Sigmoid colon (tissue), 6 donors: ENCODE measurements at regions not wholly inside any gene's neighbourhood (a gene's known extent, or its start where the extent isn't known, plus 50 kb on each side); places are given as distances from the start of the nearest gene placed in this dataset.

Experiments used
- DNase-seq: peaks from one replicate; pipeline ENCODE4 v3.0.0-alpha.2; 2019
- H3K27ac ChIP-seq, 4 donors: fragments of 200-600 bp; sonication (generic); one replicate each; pipeline ENCODE4 v1.5.1; 2016 to 2019; ENCODE audit warnings: mild to moderate bottlenecking in 1 of 4
- H3K27me3 ChIP-seq, 3 donors: fragments of 200-600 bp; sonication (generic); one replicate each; pipeline ENCODE4 v1.5.1; 2019; ENCODE audit warnings: mild to moderate bottlenecking in 1 of 3
- H3K36me3 ChIP-seq, 4 donors: fragments of 200-600 bp; sonication (generic); one replicate each; pipeline ENCODE4 v1.5.1; 2016 to 2019
- H3K4me1 ChIP-seq, 4 donors: fragments of 200-600 bp; sonication (generic); one replicate each; pipeline ENCODE4 v1.5.1; 2017 to 2019
- H3K4me3 ChIP-seq, 4 donors: fragments of 200-600 bp; sonication (generic); one replicate each; pipeline ENCODE4 v1.5.1; 2017 to 2019; ENCODE audit warnings: mild to moderate bottlenecking in 2 of 4, moderate library complexity in 1 of 4
- H3K9me3 ChIP-seq, 4 donors: fragments of 200-600 bp in 3 of 4; sonication (generic) in 3 of 4; one replicate each; pipeline versions ENCODE4 v1.5.1 to v1.6.1; 2013 to 2019
- EP300 ChIP-seq, 4 donors: sonication (generic); formaldehyde crosslinking; IDR thresholded peaks; one replicate each; pipeline ENCODE4 v1.6.1; 2017; ENCODE audit warnings: antibody characterized with exemption in 4 of 4
- POLR2A ChIP-seq, 2 donors: fragments of 450-650 bp; IDR thresholded peaks; one replicate each; pipeline ENCODE4 v1.6.1; 2016; ENCODE audit warnings: antibody characterized with exemption in 2 of 2, mild to moderate bottlenecking in 2 of 2, moderate library complexity in 2 of 2
- POLR2AphosphoS5 ChIP-seq, 4 donors: sonication (generic); formaldehyde crosslinking; IDR thresholded peaks; one replicate each; pipeline ENCODE4 v1.6.1; 2017; ENCODE audit warnings: antibody characterized with exemption in 4 of 4
- WGBS, 2 donors: extraction: QIAGEN DNeasy Blood & Tissue Kit; methylation state at CpG; one replicate each; pipeline ENCODE4 v1.1.7; 2013; 5-methylcytosine and 5-hydroxymethylcytosine counted together
- intact Hi-C: fragments of 100-400 bp; cut with DNase I; formaldehyde crosslinking; loops from one replicate; pipeline ENCODE4 v1.15.1; 2023
- TF ChIP-seq, protein P1 (sequence below), 4 experiments: fragments of 450-650 bp in 3 of 4; fragments of 200-600 bp in 1 of 4; IDR thresholded peaks; one replicate each; pipeline ENCODE4 v1.5.1; 2016 to 2019; ENCODE audit warnings: antibody characterized with exemption in 4 of 4, mild to moderate bottlenecking in 3 of 4, moderate library complexity in 2 of 4
- donor health status: healthy with polysubstance abuse.
- donor health status: healthy.

DNA sequence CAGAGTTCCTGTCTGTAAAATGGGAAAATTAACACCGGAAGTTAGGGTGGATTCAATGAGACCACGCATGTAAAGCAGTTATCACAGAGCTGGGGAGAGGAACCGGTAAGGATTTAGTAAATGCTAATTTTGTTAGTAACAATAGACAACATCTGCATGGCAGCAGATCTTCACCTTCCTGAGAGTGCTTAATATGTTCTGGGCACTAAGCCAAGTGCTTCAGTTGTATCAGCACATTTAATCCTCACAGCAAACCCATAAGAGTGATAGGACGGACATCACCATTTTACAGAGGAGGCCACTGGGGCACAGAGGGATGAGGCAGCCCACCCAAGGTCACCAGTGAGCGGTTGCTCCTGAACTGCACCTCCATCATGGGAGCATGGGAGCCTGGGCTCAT, 189.4 kb downstream of the WNT5A start:
- intact Hi-C loops: no loop called here
- Histone ChIP-seq H3K9me3 (peaks cover 0 to 1% (median 0%) of the 10 kb centered on the region in 4 donors), H3K4me3 (no peak overlapping the region), H3K27ac (no peak overlapping the region), H3K27me3 (no peaks in the 10 kb centered on the region), H3K36me3 (no peaks in the 10 kb centered on the region), H3K4me1 (no peaks in the 10 kb centered on the region)
- WGBS, 2 donors: 75 to 93% methylated on average over 5 of the region's 5 CpGs
- TF ChIP-seq EP300 (IDR thresholded peaks at IDR 0.05): no peak
- no peak for DNase-seq

GRCh38 chr3:55297245-55297644, 189.9 kb downstream of the WNT5A start:
- Histone ChIP-seq H3K27me3 (no peaks in the 10 kb centered on the region), H3K27ac (no peak overlapping the region), H3K4me1 (no peaks in the 10 kb centered on the region), H3K9me3 (peaks cover 0 to 1% (median 0%) of the 10 kb centered on the region in 4 donors), H3K36me3 (no peaks in the 10 kb centered on the region), H3K4me3 (no peak overlapping the region)
- no peak for TF ChIP-seq EP300 (IDR thresholded peaks at IDR 0.05)
- TF ChIP-seq POLR2A (IDR thresholded peaks at IDR 0.05): no peak
- TF ChIP-seq POLR2AphosphoS5 (IDR thresholded peaks at IDR 0.05): no peak
- TF ChIP-seq, protein P1, sequence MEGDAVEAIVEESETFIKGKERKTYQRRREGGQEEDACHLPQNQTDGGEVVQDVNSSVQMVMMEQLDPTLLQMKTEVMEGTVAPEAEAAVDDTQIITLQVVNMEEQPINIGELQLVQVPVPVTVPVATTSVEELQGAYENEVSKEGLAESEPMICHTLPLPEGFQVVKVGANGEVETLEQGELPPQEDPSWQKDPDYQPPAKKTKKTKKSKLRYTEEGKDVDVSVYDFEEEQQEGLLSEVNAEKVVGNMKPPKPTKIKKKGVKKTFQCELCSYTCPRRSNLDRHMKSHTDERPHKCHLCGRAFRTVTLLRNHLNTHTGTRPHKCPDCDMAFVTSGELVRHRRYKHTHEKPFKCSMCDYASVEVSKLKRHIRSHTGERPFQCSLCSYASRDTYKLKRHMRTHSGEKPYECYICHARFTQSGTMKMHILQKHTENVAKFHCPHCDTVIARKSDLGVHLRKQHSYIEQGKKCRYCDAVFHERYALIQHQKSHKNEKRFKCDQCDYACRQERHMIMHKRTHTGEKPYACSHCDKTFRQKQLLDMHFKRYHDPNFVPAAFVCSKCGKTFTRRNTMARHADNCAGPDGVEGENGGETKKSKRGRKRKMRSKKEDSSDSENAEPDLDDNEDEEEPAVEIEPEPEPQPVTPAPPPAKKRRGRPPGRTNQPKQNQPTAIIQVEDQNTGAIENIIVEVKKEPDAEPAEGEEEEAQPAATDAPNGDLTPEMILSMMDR (IDR thresholded peaks at IDR 0.05): no peak
- no peak for DNase-seq
- WGBS, 2 donors: 80% methylated on average over 2 of the region's 2 CpGs
- intact Hi-C loops: no loop called here

GRCh38 chr3:55296791-55297190, 190.3 kb downstream of the WNT5A start:
- Histone ChIP-seq H3K27ac (no peak overlapping the region), H3K36me3 (no peaks in the 10 kb centered on the region), H3K27me3 (no peaks in the 10 kb centered on the region), H3K9me3 (peaks cover 0 to 1% (median 0%) of the 10 kb centered on the region in 4 donors), H3K4me3 (no peak overlapping the region), H3K4me1 (no peaks in the 10 kb centered on the region)
- intact Hi-C loops: no loop called here
- DNase-seq: no peak
- WGBS, 2 donors: 49 to 90% methylated on average over 1 of the region's 1 CpG
- TF ChIP-seq POLR2AphosphoS5 (IDR thresholded peaks at IDR 0.05) (no peak), EP300 (IDR thresholded peaks at IDR 0.05) (no peak), POLR2A (IDR thresholded peaks at IDR 0.05) (no peak)
- TF ChIP-seq, protein P1 (IDR thresholded peaks at IDR 0.05): no peak

DNA sequence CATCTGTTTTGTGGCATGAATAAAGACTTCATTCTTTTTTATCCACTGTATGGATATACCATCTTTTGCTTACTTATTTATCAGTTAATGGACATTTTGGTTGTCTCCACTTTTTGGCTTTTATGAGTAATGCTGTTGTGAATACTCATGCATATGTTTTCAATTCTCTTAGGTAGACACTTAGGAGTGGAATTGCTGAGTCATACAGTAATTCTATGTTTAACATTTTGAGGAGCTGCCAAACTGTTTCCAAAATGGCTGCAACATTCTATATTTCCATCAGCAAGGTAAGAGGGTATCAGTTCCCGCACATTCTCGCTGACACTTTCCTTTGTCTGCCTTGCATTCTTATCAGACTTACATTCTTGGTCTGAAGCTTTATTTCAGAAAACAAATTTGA, 191.1 kb downstream of the WNT5A start:
- H3K36me3 ChIP-seq: no peaks in the 10 kb centered on the region
- no peak overlapping the region for H3K27ac ChIP-seq
- no peak overlapping the region for H3K4me3 ChIP-seq
- no peak for DNase-seq
- no peaks in the 10 kb centered on the region for H3K27me3 ChIP-seq
- 91 to 96% methylated on average over 2 of the region's 2 CpGs for WGBS, 2 donors
- H3K9me3 ChIP-seq: peaks cover 0 to 1% (median 0%) of the 10 kb centered on the region in 4 donors
- TF ChIP-seq EP300 (IDR thresholded peaks at IDR 0.05) (no peak), POLR2A (IDR thresholded peaks at IDR 0.05) (no peak), POLR2AphosphoS5 (IDR thresholded peaks at IDR 0.05) (no peak)
- TF ChIP-seq, protein P1 (IDR thresholded peaks at IDR 0.05): no peak
- no peaks in the 10 kb centered on the region for H3K4me1 ChIP-seq
- intact Hi-C loops: no loop called here

GRCh38 chr3:55294557-55294956, 192.5 kb downstream of the WNT5A start:
- no peak overlapping the region for H3K4me3 ChIP-seq

More at GRCh38 chr3:55294557-55294956, 192.5 kb downstream of the WNT5A start:
- Histone ChIP-seq H3K27me3 (no peaks in the 10 kb centered on the region), H3K9me3 (no peaks in the 10 kb centered on the region), H3K27ac (no peak overlapping the region), H3K36me3 (no peaks in the 10 kb centered on the region), H3K4me1 (no peaks in the 10 kb centered on the region)
- TF ChIP-seq, protein P1 (IDR thresholded peaks at IDR 0.05): no peak
- TF ChIP-seq POLR2AphosphoS5 (IDR thresholded peaks at IDR 0.05): no peak
- TF ChIP-seq POLR2A (IDR thresholded peaks at IDR 0.05): no peak
- no peak for TF ChIP-seq EP300 (IDR thresholded peaks at IDR 0.05)
- intact Hi-C loops: no loop called here
- DNase-seq: no peak
- WGBS, 2 donors: 86 to 90% methylated on average over 2 of the region's 2 CpGs
